HG02840 (cell line): ENCODE measurements at regions not wholly inside any gene's neighbourhood (a gene's known extent, or its start where the extent isn't known, plus 50 kb on each side); places are given as distances from the start of the nearest gene placed in this dataset.

ENCODE experiments used
- ATAC-seq: cut with Tn5 transposase; IDR thresholded peaks from one replicate; pipeline ENCODE4 v1.9.1; 2021; ENCODE audit warnings: mild to moderate bottlenecking, moderate library complexity, moderate number of reproducible peaks; ENCODE audit not compliant: unreplicated experiment, low FRiP score

GRCh38 chr2:176466918-176467452 is 197.7 kb downstream of the MTX2 start:
- no peak for ATAC-seq

GRCh38 chr2:176467595-176467994 is 198.4 kb downstream of the MTX2 start:
- no peak for ATAC-seq

GRCh38 chr2:176468457-176469113 is 199.3 kb downstream of the MTX2 start:
- no peak for ATAC-seq

- ATAC-seq = no peak
These were observed 201.5 kb downstream of the MTX2 start for GRCh38 chr2:176470713-176471112.

DNA sequence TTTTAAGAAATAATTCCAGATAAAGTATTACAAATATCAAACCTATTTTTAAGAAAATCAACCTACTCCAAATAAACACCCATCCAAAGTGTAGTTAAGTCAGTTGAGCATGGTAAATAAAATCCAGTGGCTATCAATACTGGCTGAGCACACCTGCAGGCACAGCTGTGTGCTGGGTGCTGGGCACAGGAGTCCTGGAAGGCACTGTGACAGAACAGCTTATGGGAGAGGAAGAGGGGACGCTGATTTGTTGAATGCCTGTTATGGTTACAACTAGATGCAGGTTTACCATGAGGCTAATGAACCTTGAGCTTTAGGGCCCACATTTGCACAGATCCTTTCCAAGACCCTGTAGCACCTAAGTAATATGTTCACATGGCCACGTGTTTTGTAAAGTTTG is 202.7 kb downstream of the MTX2 start:
- ATAC-seq = no peak

DNA sequence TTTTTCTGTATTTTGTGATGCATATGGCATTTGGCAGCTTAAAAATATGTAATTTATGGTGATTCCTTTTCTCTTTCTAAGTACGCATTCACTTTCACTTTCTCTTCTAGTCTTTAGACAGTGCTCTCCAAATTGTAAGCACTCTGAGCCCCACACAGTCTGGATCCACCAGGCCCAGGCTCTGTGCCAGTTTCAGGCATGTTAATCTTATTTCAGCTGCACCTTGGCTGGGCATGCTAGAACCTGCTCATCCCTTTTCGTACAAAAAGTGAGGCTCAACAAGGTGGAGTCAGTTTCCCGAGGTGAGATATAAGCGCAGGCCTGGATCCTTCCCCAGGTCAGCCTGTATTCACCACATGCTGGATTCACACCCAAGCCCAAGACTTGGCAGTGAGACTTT is 203.9 kb downstream of the MTX2 start:
- ATAC-seq = no peak

DNA sequence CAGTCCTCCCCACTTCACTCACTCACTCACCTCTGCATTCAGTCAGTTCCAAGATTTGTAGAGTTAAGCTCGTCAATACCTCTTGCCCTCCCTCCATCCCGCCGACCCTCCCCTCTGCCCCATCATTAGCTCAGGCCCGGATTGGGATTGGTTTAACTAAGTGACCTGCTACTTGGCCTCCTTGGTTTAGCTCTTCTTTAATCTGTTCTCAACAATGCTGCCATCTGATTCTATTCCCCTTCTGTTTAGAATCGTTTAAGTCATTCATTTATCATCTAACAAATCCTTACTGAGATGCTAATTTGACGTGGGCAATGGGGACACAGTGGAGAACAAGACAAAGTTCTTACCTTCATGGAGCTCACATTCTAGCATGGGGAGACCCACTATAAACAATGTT is 204.6 kb downstream of the MTX2 start:
- ATAC-seq = no peak

DNA sequence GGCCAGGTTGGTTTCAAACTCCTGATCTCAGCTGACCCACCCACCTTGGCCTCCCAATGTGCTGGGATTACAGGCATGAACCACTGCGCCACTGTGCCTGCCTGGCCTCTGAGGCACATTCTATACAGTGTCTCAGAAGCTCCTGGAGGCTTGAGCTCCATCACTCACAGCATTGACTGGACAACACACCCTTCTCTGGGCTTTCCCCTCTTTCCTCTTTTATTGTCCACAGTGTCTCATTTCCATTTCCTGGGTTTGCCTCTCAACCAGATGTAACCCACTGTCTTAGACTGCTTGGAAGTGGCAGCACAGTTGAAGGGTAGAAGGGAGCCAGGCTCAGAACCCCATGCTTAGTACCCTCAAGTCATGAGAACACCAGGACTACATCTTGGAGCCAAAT is 208.1 kb downstream of the MTX2 start:
- no peak for ATAC-seq

- no peak for ATAC-seq
These were observed 210.7 kb downstream of the MTX2 start for GRCh38 chr2:176479961-176480360.

DNA sequence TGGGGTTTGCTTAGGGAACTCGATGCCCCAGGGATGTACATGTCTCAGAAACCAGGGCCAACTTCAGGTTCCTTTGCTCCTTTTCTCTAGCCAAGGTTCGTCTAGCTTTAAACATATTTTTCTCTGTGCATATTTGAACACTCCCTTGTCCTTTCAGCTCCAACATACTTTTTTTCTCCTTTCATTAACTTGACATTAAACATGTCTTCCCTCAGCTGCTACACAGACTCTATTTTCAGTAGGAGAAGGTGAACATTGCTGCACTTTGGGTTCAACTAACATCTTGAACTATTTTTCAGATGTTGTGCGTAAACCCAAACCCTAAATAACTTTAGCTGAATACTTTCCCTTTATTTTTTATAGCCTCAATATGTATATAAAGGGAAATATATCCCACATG is 212.9 kb downstream of the MTX2 start:
- ATAC-seq = no peak

DNA sequence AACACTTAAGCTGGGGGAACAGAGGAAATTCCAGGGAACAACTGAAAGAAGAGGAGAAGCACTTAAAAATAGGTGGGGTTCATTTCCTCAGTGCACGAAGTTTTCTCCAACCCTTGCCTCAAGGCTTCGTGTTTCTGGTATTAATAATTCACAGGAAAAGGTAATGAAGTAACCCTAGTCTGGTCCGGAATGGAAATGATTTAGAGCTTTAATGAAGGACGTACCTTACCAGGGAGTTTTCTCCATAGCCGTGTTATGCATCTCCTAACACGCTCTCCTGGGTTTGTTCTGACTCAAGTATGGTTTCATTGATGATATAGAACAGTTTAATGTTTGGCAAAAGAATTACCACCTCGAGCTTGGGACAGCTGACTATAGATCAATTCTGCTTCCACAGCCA is 214.2 kb downstream of the MTX2 start:
- no peak for ATAC-seq

DNA sequence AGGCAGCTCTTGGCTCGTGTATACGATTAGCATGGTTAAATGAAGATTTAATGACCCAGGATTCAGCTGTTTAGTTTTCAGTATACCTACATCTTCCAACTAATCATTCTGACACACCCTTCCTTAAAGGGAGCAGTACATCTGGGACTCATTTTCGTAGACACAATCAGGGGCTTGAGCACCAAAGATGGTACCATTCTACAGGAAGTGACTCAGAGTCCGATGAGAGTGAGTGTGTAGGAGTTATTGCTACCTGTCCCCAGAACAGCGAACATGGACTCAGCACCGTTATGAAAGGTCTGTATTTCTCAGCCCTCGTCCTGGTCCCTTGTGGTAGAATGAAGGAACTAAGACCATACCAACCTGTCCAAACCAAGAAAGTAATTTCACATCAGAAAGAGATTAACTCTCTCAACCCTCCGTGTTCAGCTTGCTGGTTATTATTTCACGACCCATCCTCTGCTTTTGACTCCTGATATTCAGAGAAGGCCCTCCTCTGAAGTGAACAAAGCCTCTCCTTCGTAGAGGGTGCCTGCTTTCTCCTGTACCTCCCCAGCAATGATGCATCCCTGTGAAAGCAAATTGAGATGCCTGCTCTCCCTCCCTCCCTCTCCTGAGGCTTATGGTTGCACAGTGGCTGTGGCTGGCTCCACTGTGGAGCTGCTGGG is 214.8 kb downstream of the MTX2 start:
- no peak for ATAC-seq

DNA sequence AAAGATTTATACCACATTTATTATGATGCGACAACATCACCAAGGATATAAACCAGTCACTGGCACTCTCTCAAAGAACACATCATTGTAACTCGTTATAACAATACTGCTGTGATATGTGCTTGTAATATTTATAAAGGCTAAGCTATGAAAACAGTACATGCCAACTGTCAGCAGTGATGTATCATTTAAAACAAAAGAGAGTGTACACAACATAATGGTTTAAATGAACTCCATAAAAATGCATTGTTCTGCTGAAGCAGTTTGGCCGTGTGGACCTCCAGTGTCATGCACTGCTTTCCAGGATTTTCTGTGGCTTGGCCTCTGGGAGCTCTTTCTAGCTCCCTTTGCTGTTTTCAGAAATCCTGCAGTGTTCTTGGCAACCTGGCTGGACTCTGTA is 215.6 kb downstream of the MTX2 start:
- no peak for ATAC-seq

DNA sequence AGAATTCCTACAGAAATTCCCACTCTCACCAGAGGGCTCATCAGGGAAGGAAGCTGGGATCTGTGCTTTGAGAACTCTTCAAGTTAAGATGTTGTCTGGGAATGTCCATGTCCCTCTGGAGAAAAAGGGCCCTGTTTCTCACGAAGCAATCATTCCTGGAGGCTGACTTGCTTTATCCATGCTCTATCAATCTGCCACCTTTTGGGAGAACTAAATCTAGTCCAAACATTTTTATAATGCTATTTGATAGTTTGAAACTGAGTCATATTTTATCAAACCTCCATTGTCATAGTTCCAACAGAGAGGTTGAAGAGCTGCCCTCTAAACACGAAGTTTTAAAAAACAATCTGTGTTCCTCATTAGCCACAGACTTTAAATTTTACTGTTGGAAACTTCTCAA is 219.2 kb downstream of the MTX2 start:
- no peak for ATAC-seq

GRCh38 chr2:176490061-176490861 is 221.0 kb downstream of the MTX2 start:
- ATAC-seq = no peak

- peak; percentile 63 for ATAC-seq
These were observed 222.1 kb downstream of the MTX2 start for GRCh38 chr2:176491172-176491904.

DNA sequence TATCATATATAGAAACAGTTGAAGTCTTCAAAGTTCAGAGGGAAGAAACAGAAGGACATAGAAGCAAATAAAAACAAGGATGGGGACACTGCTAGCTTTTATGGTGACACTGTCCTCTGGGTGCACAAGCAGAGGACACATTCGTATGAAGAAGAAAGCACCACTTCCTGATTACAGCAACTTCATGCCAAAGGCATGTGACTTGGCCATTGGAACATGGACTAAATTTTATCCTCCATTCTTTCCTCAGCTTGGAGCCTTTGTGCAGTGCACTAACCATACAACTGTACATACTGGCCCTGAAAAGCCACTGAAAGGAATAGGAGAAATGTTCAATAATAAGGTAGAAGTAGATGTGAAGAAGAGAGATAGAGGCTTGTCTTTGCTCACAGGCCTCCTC is 223.3 kb downstream of the MTX2 start:
- no peak for ATAC-seq

DNA sequence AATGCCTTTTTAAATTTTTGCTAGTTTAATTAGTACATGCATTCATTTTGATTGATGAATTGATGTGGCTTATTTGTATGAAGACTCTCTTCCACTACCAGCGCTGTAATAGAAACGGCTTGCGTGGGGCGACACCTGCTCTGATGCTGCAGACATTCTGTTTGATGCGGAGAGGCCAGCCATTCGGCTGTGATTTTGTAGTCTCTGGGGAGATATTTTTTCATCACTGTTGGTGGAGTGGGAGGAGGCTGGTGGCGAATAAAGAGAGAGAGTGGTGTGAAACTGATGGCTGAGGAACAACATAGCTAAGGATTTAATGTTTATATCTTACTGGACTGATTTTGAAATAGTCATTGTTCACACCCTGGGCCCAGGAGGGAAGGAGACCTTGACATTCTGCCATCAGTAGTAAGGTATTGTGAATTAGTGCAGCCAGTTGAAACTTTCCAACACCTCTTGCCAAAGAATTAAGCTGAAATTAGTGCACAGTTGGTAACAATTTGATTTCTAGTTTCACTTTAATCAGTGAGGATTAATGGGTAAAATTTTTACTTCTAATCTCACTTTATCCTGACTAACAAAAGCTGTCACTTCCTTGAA is 224.1 kb downstream of the MTX2 start:
- no peak for ATAC-seq

DNA sequence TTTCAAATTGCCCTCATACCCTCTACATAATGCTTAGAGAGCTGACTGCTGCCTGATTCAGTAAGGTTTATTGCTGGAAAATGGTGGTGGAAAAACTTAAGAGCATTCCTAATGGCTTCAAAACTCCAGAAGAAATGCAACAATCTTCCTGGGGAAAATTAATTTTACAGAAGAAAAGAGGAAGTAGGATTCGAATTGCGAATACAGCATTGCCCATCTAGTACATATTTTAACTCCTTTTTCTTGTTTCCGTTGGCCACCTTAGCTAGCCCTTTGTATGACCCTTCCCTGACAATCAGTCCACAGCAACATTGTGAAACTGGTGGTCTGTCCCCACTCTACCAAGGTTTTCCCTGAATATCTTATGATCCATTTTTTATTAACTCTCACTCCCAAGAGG is 224.7 kb downstream of the MTX2 start:
- no peak for ATAC-seq

DNA sequence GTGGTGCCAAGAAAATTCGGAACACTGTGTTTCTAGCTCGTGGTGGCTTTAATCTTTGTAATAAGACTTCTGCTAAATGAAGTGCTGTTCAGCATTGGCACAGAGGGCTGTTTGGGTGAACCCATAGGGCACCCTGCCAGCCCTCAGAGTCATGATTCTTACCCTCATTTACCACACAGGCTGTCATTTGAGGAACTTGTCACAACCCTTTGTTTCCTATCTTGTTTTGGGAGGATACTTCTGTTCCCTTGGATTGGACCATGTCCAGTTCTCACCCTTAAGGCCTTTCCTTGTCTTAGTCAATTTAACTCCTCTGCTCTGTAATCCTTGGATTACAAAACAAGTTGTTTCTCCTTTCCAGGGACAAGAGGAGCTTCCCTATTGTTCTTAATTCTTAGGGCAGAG is 225.7 kb downstream of the MTX2 start:
- no peak for ATAC-seq
